Adrenal gland (tissue), 5 donors: ENCODE measurements at regions not wholly inside any gene's neighbourhood (a gene's known extent, or its start where the extent isn't known, plus 50 kb on each side); places are given as distances from the start of the nearest gene placed in this dataset.

Experiments
- CTCF ChIP-seq, 6 experiments: fragments of 450-650 bp in 4 of 6; fragments of 200-600 bp in 2 of 6; sonication (generic) in 1 of 6; IDR thresholded peaks; 1 replicate in 5 of 6; 2 replicates in 1 of 6; pipeline versions ENCODE4 v1.5.1 to v1.8.0; 2016 to 2021; ENCODE audit warnings: antibody characterized with exemption in 6 of 6, mild to moderate bottlenecking in 2 of 6, moderate library complexity in 1 of 6
- POLR2A ChIP-seq, 2 donors: fragments of 450-650 bp; IDR thresholded peaks; one replicate each; pipeline ENCODE4 v1.6.1; 2017; ENCODE audit warnings: antibody characterized with exemption in 2 of 2, mild to moderate bottlenecking in 2 of 2, moderate library complexity in 1 of 2
- donor health status: DM: no; HTN: no; CAD: no.

DNA sequence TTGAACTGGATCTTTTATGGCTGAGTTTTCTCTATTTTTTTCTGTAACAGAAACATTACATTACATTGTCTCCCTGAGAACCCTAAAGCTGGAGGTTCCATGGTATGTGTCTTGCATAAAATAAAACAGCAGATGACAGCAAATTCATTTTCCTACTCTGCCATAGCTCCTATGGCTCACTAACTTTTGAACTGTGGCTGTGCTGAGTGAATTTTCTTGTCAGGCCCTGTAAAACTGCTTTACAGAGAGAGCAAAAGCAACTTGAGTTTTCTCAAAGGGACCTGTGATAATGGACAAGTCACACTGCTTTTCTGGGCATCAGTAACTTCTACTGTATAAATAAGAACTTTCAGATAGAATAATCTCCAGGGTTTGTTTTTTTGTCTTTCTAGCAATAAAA is 129.9 kb upstream of the TSC22D2 start:
- no peak for TF ChIP-seq CTCF (IDR thresholded peaks at IDR 0.05)
- no peak for TF ChIP-seq POLR2A (IDR thresholded peaks at IDR 0.05)
